GM21786 (cell line): ENCODE measurements at regions not wholly inside any gene's neighbourhood (a gene's known extent, or its start where the extent isn't known, plus 50 kb on each side); places are given as distances from the start of the nearest gene placed in this dataset.

Source experiments
- ATAC-seq: cut with Tn5 transposase; IDR thresholded peaks from one replicate; pipeline ENCODE4 v1.9.1; 2021; ENCODE audit not compliant: unreplicated experiment

DNA sequence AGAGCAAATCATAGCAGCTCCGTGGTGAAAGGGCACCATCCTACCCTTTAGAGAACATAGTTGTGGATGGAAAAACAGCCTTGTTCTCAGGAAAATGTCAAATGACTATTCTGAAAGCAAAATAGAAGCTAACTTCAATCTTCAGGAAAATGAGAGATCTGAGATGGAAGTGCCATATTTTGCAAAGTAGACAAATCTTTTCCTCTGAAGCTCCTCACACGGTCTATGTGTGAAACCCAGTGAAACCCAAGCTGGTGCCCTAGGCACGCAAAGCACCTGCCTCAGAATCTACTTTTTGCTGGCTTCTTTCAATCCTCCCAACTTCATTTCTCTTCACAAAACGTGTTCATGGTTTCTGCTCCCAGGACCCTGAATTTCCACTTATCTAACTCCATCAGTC, 325.2 kb upstream of the CDH4 start:
- ATAC-seq = no peak

DNA sequence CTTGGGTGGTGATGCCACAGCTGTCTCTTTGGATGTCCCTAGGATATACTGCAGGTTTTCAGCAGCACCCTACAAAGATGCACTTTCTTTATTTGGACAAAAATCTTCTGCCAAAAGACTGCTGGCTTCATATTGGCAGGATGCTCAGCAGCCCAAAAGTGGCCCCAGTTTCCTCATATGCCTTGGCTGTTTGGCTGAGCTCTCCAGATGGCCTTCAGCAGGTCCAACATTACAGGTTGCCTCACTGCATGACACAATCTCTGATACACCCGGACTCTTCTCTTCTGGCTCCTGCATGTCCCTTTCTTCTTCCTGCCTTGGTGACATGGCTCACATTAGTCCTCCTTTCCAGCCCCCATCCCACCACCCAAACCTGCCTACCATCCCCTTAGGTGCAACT, 323.7 kb upstream of the CDH4 start:
- no peak for ATAC-seq

DNA sequence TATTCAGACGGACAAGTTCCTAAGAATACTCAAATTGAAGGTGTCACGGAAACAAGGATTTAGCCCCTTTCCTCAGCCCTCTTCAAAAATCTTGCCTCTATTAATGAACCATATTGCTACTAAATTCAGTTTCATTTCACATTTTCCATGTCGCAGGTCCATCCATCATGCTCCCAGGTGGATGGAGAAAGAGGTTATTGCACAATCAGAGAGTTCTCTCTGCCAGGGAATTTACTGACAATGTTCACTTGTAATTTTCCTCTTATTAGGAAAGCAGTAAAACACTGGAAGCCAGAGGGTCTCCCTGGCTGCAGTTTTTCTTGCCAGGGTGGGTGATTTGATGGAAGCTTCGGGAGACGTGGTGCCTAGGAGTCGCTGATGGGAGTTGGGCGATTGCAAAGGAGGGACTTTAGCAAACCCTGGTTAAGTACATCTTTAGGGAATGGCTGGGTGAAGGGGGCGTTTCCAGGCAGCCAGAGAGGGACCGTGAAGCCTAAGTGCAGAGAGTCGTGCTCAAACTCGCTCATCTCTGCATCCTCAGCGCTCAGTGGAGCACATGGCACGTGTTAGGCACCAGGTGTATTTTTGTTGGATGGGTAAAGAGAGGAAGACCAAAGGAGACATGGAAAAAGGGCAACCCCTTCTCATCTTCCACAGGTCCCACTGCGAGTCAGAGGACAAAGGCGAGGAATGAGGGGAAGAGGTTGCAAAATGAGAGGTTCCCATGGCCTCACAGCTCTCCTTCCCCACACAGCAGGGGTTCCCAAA, 321.9 kb upstream of the CDH4 start:
- ATAC-seq = no peak

DNA sequence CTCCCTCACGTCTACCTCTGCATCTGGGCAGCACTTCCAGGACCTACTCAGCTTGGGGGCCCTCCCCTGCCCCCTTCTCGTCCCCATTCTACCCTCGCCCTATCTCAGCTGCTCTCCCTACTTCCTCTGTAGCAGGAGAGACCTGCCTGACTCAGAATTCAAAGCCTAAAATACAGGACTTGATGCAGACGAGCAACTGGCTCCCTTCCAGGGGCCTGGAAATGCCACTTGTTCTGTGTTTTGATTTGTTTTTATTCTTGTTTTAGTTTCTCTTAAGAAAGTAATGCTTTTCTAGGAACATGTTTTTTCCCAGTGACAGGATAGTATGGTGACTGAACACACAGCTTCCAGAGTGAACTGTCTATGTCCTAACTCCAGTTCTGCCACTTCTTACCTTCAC, 320.4 kb upstream of the CDH4 start:
- no peak for ATAC-seq

DNA sequence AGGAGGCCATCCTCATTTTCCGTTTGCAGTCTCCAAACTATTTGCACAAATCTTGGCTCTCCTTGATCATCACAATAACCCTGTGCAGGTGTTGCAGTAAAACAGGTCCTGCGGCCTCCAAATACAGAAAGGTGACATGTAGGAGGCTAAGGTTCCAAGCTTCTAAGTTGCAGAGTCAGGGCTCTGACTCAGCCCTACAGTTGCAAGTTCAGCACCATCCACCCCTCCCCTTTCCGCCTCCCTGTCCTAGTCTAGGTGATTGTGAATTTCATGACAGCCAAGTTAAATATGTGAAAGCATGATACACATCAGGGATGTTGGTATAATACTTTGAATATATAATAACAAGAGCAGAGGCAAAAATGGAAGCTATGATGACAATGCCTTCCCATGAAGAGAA, 317.3 kb upstream of the CDH4 start:
- no peak for ATAC-seq

DNA sequence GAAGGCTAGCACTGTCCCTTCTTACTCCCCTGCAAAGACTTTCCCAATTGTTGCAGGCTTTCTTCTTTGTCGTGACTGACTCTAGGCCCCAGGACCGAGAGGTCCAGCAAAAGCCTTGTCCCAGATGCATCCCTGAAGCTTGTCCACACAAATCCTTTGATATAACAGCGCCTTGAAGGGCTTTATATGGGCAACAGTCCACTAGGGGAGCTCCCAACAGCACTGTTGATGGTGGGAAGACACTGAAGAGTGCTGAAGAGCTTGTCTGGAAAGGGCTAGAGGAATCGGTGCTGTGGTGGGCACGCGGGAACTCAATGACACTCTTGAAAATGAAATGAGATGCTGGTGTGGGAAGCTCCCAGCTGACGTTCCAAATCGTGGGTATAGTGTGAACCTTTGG, 316.1 kb upstream of the CDH4 start:
- no peak for ATAC-seq

DNA sequence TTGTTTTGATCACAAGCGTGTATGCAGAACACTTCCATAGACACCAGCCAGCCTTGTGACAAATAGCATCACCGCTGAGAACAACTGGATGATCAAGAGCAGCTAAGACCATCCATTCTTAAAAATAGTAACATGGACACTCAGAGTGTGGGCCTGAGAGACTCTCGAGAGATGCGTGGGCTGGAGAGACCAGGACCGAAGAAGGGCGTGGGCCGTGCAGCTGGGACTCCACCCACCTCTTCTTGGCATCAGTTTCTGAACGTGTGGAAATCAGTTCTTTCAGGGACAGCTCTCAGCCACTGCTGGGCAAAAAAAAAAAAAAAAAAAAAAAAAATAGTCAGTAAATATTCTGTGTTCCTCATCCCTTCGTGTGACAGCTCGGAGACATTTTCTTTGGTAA, 314.5 kb upstream of the CDH4 start:
- no peak for ATAC-seq

DNA sequence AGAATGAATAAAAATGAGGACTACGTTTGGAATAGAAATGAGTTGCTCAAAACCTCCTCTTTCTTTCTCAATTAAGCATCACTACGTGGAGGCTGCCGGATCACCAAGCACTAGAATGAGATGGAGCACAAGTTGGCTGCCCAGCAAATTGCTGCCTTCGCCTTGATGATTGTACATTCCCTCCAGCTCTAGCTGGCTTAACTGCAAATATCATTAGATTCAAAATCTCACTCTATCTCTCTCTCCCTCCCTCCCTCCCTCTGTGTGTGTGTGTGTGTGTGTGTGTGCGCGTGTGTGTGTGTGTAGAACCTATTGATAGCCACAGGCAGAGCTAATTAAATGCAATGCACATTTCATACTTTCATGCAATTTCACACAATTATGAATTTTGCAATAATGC, 310.7 kb upstream of the CDH4 start:
- ATAC-seq = no peak

DNA sequence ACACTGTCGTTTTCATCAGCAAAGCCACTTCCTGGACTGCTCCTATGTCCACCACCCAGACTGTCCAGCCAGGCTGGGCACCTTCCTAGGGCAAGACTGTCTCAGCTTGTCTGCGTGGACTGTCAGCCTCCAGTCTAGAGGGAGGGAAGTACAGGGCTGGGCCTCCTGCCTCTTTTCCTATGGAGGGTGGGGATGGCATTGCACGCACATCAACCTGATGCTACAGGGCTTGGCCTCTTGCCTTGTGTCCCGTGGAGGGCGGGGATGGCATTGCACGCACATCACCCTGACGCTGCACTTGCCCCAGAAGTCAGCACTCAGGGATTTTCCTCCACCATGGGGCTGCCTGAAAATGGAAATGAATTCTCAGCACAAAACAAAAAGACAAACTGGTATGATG, 304.2 kb upstream of the CDH4 start:
- no peak for ATAC-seq

DNA sequence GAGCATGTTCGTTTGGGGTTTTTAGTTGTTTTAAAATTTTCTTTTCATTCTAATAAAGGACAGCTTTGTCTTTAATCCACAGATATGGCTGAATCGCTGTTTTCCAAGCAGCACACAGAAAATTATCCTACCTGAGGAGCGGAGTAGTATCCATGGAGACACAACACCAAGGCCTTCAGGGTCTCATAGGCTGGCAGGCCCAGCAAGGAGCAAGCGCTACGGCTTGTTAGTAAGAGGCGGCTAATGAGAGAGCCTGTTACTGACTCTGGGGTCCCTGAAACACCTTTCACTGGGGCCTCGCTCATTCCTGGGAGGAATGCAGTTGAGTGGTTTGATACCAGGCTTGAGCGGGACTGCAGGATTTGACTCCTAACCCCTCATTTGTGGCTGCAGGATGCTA, 303.8 kb upstream of the CDH4 start:
- ATAC-seq = no peak

DNA sequence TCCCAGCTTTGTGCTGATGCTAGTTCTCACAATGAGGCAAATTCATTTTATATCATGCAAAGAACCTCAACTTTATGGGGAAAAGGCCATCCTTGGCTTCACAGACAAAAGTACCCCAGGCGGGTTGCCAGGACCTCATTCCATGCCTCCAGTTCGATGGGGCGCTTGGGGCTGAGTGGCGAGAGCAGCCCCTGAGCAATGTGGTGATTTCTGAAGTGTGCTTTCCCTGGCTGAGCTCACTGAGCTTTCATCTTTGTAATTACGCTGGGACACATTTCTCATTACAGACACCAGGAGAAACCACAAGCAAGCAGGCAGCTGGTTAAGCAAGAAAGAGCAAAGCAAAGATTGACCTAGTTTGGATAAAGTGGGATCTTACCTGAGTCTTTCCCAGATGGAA, 301.5 kb upstream of the CDH4 start:
- no peak for ATAC-seq

DNA sequence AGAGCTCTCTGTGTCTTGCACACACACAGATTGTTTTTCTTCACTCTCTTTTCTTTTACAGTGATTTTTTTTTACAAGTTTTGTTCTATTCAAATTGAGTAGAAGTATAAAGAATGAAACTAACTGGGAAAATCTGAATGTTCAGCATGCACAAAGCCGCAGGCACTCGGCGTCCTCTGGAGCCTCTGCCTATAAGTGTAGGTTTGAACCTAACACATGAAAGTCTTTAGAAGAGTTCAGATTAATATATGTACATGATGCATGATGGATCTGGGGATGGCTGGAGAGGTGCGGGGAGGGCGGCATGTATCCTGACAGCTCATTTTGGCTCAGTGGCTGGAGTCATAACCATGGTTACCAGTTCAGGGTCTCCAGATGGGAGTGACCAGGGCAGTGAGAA, 301.1 kb upstream of the CDH4 start:
- ATAC-seq = no peak

DNA sequence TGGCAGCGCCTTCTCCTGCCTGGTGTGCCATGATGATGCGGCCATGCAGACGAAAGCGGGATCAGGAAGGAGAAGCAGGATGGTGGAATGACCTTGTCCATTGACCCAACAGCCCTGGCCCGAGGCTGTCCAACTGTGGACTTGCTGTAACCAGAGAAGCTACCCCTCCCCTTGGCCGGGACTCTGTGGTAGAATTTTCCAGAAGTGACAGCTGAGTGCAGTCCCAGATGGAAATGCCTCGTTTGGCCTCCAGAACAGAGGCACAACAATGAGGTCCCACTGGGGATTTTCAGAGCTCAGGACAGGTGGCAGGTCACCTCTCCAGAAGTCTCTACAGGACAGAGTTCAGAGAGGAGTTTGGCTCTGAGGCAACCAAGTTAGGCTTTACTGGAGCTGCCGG, 299.2 kb upstream of the CDH4 start:
- no peak for ATAC-seq

DNA sequence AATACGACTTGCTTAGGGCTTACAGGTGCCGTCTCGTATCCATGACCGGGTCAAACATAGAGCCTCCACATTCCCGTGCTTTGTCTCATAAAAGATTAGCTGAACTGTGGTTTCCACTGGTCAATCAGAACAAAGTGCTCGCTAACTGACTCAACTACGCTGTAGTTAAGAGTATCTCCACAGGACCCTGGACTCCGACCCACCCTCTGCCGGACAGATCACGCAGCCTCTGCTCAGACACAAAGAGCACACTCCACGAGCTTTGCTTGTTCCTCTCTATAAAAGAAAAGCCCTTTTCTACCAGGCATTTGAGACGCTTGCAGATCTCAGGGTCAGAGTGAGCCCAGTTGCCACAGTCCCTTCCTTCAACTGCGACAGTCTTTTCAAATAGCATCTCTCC, 298.7 kb upstream of the CDH4 start:
- no peak for ATAC-seq

DNA sequence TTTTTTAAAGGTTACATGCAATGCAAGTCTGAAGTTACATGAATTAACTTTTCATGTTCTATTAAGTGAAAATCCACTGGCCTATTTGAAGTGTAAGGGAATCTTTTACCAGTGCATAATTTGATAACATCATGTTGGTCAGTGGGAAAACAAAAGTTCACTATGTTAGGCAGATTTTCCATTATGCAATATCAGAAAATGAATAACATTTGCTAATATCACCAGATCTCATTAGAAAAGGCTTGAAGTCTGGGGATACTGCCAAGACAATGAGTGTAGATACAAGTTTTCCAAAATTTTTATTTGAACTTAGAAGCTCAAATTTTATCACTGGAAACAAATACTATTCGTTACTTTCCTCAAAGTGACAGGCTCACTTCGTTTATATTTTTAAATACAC, 296.4 kb upstream of the CDH4 start:
- no peak for ATAC-seq

DNA sequence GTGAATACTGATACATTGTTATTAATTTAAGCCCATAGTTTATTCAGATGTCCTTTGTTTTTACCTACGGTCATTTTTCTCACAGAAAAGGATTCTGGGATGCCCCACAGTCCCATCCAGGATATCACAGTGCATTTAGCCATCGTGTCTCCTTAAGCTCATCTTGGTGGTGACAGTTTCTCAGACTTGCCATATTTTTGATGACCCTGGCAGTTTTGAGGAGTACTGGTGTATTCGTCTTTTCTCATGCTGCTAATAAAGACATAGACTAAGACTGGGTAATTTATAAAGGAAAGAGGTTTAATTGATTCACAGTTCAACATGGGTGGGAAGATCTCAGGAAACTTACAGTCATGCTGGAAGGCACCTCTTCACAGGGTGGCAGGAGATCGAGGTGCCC, 295.9 kb upstream of the CDH4 start:
- ATAC-seq = no peak

DNA sequence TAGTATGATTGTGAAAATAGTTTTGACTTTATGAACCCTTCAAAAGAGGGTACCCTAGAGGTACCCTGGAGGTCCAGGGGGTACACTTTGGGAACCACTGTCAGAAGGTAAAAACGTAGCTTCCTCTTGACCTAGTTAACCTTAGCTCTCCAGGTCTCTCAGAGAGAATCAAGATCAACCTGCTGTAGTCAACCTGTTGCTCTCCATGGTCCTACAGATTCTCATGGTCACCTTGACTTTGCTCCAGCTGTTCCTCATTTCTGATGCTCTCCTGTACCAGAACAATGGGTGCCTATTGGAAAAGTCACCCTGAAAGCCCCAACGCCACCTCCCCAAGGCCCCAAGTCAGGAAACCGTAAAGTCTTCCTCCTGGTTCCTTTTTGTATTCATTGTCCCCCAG, 294.4 kb upstream of the CDH4 start:
- no peak for ATAC-seq

DNA sequence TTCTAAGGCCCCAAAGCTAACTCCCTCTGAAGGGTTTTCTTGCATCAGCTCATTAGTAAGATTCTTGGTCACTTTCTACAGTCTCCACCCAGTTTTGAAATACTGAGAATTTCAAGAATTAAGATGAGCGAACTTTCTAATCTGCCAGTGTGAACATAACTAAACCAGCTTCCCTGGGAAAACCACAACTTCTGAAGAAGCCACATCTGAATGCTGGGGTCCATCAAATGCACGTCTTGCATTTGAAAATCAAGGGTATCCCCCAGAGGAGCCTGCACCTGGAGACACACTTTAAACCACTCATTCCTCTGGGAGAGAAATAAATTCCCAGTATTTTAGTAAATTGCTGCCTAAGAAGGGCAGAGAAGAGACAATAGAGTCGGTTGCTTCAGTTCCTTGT, 292.1 kb upstream of the CDH4 start:
- ATAC-seq = no peak

DNA sequence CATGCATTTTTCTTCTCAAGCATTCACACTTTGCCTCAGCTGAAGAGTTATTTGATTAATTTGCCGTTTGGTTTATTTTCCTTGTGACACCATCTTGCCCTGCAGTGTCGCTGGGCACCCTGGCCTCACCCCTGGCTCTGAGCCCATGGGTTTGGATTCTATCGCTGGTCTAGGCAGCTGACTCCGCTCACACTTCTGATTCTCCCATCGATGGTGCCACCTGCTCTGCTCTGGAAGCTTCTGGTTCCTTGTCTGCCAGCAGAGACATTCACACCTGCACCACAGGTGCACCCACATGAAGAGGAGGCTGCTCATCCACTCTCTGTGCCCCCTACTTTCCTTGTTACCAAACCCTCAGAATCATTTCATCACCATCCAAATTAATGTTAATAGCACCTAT, 291.6 kb upstream of the CDH4 start:
- no peak for ATAC-seq

DNA sequence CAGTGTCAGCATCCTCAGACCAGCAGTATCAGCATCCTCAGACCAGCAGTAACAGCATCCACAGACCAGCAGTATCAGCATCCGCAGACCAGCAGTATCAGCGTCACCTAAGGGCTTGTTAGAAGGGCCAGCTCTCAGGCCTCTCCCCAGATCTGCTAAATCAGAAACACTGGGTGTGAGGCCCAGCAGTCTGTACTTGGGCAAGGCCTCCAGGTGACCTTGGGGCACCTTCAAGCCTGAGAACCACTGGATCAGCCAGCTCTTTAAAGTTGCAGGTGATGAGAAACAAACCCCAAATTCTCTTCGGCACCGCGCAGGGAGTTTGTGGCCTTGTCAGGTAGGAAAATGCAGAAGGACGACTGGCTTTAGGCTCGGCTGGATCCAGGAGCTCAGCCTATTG, 290.5 kb upstream of the CDH4 start:
- ATAC-seq = no peak

DNA sequence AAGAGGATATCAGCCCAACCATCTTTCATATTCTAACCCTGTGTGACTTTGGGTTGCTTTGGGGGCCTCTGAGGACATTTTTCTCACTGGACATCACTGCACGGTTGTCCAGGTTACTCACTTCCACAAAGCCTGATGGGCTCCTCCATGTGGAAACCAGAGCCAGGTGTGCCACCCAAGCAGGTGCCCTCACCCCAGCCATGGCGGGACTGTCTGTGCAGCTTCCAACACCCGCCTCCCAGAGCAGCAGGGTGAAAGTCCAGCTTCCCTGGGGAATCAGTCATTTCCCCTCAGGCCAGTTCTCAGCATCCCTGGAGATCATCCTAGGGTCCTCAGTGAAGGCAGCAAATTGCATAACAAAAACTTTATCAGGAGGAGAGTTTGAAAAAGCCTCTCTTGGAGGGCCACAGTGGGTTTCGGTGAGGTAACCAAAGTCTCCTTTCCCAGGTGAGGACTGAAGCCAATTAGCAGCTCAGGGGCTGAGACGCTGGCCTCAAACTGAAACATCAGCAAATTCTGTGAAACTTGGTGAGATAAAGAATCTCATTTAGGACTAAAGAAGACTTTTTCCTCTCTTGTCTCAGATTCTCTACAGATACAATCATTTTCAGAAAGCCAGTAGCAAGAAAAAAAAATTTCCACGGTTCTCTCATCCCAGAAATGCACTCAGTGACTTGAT, 289.6 kb upstream of the CDH4 start:
- no peak for ATAC-seq

DNA sequence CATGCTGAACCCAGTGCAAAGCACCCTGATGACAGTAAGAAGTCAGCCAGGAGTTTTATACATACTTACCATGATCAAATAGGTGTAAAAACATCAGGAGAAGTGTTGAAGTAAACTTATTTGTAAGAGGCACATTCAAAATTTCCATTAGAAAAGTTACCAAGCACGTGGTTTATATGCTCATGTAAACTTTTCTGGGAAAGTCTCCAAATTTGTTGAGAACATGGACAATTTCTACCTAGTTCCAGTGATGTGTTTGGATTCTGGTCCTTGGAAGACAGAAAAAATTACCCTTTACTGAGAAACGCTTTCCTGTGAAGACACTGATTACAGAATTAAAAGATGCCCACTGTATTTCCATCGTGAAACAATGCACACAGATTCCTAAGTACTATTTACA, 288.9 kb upstream of the CDH4 start:
- no peak for ATAC-seq

DNA sequence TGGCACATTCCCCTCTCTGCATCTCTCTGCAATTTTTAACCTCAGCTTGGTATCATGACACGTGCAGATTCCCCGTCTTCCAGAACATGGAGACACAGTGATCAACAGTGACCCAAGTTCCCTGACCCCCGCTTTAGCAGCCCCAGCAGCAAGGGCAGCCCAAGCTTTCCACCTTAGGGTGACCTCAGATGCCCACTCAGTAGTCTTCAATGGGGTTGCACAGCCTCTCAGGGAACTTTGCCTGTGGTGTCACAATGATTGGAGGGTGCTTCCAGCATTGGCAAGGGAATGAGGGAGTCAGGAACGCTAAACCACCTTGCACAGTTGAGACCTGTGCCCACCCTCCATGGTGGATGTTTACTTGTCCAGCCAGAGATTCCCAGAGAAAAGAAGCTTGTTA, 287.1 kb upstream of the CDH4 start:
- no peak for ATAC-seq
